SU-DHL-6 (cell line): ENCODE measurements at regions not wholly inside any gene's neighbourhood (a gene's known extent, or its start where the extent isn't known, plus 50 kb on each side); places are given as distances from the start of the nearest gene placed in this dataset.
A peak's percentile ranks its signal among the peaks of the same experiment; 100 is the strongest.

Experiments used
- H2AFZ ChIP-seq: fragments of 200-600 bp; sonication (generic); 2 replicates; pipeline ENCODE4 v1.6.1; 2014; ENCODE audit warnings: low read depth, mild to moderate bottlenecking, moderate library complexity, mixed read lengths, antibody characterized with exemption, low read length; ENCODE audit not compliant: severe bottlenecking
- H3F3A ChIP-seq: fragments of 200-600 bp; shearing (Covaris generic); 2 replicates; pipeline ENCODE4 v1.6.0; 2016; ENCODE audit warnings: antibody characterized with exemption, mild to moderate bottlenecking; ENCODE audit not compliant: insufficient read depth
- H3K27ac ChIP-seq: fragments of 200-600 bp; sonication (generic); 2 replicates; pipeline ENCODE4 v1.5.1; 2016; ENCODE audit warnings: low read depth, mild to moderate bottlenecking, low read length, moderate library complexity, mixed read lengths
- H3K27me3 ChIP-seq: fragments of 200-600 bp; sonication (generic), shearing (Covaris generic); 2 replicates; pipeline ENCODE4 v1.6.0; 2014; ENCODE audit warnings: mild to moderate bottlenecking, low read length
- H3K36me3 ChIP-seq: fragments of 200-600 bp; sonication (generic); 2 replicates; pipeline ENCODE4 v1.6.1; 2014; ENCODE audit warnings: mild to moderate bottlenecking, low read length, mixed read lengths
- H3K4me2 ChIP-seq: fragments of 300-600, 200-600 bp; shearing (Covaris generic), sonication (generic); 2 replicates; pipeline ENCODE4 v1.6.0; 2014; ENCODE audit warnings: low read length, low read depth, mild to moderate bottlenecking; ENCODE audit not compliant: poor library complexity, severe bottlenecking
- H3K4me3 ChIP-seq: fragments of 200-600 bp; sonication (generic); 2 replicates; pipeline ENCODE4 v1.5.1; 2014; ENCODE audit warnings: antibody characterized with exemption, low read length, mild to moderate bottlenecking, mixed read lengths; ENCODE audit not compliant: insufficient read depth, poor library complexity, severe bottlenecking
- H3K79me2 ChIP-seq: fragments of 200-600 bp; sonication (generic); 2 replicates; pipeline ENCODE4 v1.6.1; 2014; ENCODE audit warnings: mild to moderate bottlenecking, low read length, moderate library complexity; ENCODE audit not compliant: insufficient read depth
- H3K9ac ChIP-seq: fragments of 200-600 bp; sonication (generic); 2 replicates; pipeline ENCODE4 v1.7.0; 2014; ENCODE audit warnings: mild to moderate bottlenecking, low read length
- H3K9me2 ChIP-seq: fragments of 200-600 bp; sonication (generic); replicated peaks from 2 replicates; pipeline ENCODE4 v1.6.1; 2014; ENCODE audit warnings: low read length; ENCODE audit not compliant: insufficient read depth
- H3K9me3 ChIP-seq: fragments of 200-600 bp; sonication (generic); 2 replicates; pipeline ENCODE4 v1.6.1; 2014; ENCODE audit warnings: low read length, mixed read lengths; ENCODE audit not compliant: insufficient read depth
- H4K20me1 ChIP-seq: fragments of 200-600 bp; sonication (generic); 2 replicates; pipeline ENCODE4 v1.6.1; 2014; ENCODE audit warnings: low read depth, mild to moderate bottlenecking, antibody characterized with exemption, low read length, moderate library complexity, mixed read lengths
- EZH2phosphoT487 ChIP-seq: fragments of 200-600 bp; sonication (generic), shearing (Covaris generic); conservative IDR thresholded peaks from 2 replicates; pipeline ENCODE4 v1.6.1; 2018; ENCODE audit warnings: mild to moderate bottlenecking, antibody characterized with exemption, low read length, moderate library complexity, mixed read lengths
- TF ChIP-seq, protein P1 (sequence below): fragments of 200-600 bp; sonication (generic); IDR thresholded peaks from one replicate; pipeline ENCODE4 v1.5.1; 2017; ENCODE audit warnings: antibody characterized with exemption, mild to moderate bottlenecking, low read length, moderate library complexity; ENCODE audit not compliant: insufficient read depth, poor library complexity, severe bottlenecking

DNA sequence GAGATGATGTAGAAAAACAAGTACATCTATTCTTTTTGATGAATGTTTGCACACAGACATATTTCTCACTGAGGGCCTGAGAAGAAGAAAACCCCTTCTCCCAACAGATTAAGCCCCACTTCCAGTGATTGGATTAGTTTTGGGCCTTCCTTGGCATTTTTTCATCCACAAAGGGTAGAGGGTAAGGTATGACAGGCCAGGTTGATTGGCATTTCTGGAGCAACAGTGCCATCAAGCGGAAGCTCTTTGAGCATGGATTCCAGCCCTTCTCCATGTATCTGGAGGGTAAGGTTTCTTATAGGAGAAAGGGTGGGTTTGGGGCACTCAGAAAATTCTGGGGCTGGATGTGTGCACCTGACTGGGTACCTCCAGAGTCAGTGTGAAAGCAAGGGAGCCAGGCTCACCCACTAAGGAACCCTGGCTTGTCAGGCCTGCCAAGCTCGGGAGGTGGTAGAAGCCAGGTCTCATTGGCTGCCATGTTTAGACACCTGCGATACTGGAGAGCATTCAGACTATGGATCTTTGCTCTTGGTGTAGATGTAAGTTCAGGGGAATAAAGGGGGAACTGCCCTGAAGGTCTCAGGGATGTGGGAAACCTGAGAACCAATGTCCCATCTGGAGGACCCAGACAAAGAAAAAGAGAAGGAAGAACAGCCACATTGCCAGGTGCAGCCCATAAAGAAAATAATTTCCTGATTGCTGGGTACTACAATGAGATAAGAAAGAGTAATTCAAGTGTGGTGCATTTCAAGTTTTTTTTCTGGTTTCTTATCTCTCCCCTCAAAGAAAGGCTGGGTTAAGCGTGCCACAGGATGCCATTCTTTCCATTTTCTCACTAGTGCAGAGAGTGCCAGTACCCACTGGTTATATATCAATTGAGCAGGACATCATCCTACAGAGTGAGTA, 222.3 kb upstream of the AGTR2 start:
- Histone ChIP-seq H3K9me3 (no peaks in the 10 kb centered on the region), H3K9ac (no peak overlapping the region), H3K36me3 (no peaks in the 10 kb centered on the region), H3K9me2 (no peaks in the 10 kb centered on the region), H2AFZ (no peak overlapping the region), H3K27ac (no peak overlapping the region), H3K4me3 (no peak overlapping the region), H4K20me1 (no peaks in the 10 kb centered on the region), H3K4me2 (no peak overlapping the region), H3K27me3 (no peaks in the 10 kb centered on the region), H3F3A (no peaks in the 10 kb centered on the region), H3K79me2 (no peaks in the 10 kb centered on the region)
- TF ChIP-seq, protein P1, sequence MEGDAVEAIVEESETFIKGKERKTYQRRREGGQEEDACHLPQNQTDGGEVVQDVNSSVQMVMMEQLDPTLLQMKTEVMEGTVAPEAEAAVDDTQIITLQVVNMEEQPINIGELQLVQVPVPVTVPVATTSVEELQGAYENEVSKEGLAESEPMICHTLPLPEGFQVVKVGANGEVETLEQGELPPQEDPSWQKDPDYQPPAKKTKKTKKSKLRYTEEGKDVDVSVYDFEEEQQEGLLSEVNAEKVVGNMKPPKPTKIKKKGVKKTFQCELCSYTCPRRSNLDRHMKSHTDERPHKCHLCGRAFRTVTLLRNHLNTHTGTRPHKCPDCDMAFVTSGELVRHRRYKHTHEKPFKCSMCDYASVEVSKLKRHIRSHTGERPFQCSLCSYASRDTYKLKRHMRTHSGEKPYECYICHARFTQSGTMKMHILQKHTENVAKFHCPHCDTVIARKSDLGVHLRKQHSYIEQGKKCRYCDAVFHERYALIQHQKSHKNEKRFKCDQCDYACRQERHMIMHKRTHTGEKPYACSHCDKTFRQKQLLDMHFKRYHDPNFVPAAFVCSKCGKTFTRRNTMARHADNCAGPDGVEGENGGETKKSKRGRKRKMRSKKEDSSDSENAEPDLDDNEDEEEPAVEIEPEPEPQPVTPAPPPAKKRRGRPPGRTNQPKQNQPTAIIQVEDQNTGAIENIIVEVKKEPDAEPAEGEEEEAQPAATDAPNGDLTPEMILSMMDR, result peak; percentile 29
- no peak for TF ChIP-seq EZH2phosphoT487

DNA sequence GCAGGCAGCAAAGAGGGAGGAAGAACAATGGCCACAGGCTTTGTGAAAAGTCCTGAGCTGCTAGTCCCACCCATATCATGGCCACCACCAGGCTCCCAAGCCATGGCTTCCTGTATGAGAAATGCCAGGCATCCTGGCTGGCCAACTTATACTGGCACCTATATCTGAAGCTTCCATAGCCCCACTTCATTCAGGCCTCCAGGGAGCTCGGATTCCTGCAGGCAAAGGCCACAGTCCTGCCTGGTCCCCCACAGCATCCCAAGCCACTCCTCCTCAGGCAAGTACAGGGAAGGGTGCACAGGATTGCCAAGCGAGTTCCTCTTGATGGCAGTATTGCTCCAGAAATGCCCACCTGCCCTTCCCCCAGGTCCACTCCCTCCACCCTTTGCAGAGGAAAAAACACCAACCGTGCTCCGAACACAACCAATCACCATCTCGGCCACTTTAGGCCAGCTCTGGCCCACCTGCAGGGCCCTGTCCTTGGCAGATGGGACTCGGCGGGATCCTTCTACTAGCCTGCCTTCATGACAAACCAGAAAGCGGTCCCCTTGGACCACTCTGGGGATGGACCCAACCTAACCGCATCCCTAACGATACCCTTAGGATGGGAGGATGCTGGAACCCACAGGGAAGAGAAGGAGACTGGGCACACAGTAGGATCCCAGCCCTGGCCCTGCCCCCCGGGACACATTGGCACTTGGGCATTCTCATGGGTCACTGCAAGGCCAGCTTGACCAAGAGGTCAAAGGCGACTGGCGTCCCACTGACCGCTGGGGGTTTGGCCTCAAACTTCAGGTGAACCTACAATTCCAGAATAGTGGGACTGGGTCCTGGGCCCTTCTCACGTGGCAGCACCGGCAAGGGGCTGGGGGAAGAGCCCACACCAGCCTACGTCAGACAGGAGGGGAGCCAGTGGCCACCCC, 220.4 kb upstream of the AGTR2 start:
- no peak overlapping the region for H3K4me2 ChIP-seq
- TF ChIP-seq, protein P1, result no peak
- TF ChIP-seq EZH2phosphoT487, result no peak

DNA sequence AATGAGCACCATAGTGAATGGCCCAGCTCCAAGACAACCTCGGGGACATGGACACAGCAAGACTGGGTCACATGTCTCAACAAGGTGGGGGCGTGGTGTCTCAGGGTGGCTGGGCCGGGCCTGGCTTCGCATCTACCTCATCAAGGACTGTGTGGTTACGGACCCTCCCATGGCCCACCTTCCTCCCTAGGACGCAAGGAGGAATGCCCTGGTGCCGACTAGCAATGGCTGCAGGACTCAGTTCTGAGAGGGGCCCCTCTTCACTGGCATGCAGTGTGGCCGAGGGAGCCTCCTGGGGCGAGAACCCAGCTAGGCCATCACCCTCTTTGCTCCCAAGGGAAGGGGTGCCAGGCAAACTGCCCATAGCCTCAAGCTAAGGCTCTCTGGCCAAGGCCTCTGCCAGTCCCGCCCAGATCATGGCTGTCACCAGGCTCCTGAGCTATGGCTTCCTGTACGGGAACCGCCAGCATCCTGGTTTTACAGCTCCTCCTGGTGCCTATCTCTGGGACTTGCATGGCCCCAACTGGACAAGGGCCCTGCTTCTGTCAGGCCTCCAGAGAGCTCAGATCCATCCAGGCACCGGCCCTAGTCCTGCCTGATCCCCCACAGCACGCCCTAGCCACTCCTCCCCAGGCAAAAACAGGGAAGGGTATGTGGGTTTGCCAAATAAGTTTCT, 218.0 kb upstream of the AGTR2 start:
- H3K27ac ChIP-seq, result no peak overlapping the region
- no peaks in the 10 kb centered on the region for H3K9me3 ChIP-seq
- H3K9ac ChIP-seq, result no peak overlapping the region
- TF ChIP-seq, protein P1, result no peak
- no peak for TF ChIP-seq EZH2phosphoT487
- H3F3A ChIP-seq, result no peaks in the 10 kb centered on the region
- no peak overlapping the region for H3K4me3 ChIP-seq
- H2AFZ ChIP-seq, result no peak overlapping the region
- no peaks in the 10 kb centered on the region for H3K27me3 ChIP-seq
- H3K9me2 ChIP-seq, result no peaks in the 10 kb centered on the region
- no peaks in the 10 kb centered on the region for H4K20me1 ChIP-seq
- no peak overlapping the region for H3K4me2 ChIP-seq
- no peaks in the 10 kb centered on the region for H3K36me3 ChIP-seq
- no peaks in the 10 kb centered on the region for H3K79me2 ChIP-seq

More for the DNA sequence above, 220.4 kb upstream of the AGTR2 start:
- Histone ChIP-seq H3K9ac (no peak overlapping the region), H3K27me3 (no peaks in the 10 kb centered on the region), H3K4me3 (no peak overlapping the region), H2AFZ (no peak overlapping the region), H3K79me2 (no peaks in the 10 kb centered on the region), H3F3A (no peaks in the 10 kb centered on the region), H4K20me1 (no peaks in the 10 kb centered on the region), H3K9me2 (no peaks in the 10 kb centered on the region), H3K36me3 (no peaks in the 10 kb centered on the region), H3K27ac (no peak overlapping the region), H3K9me3 (no peaks in the 10 kb centered on the region)
